GM19035 (cell line): ENCODE measurements at regions not wholly inside any gene's neighbourhood (a gene's known extent, or its start where the extent isn't known, plus 50 kb on each side); places are given as distances from the start of the nearest gene placed in this dataset.

Experiments used
- ATAC-seq: cut with Tn5 transposase; IDR thresholded peaks from one replicate; pipeline ENCODE4 v1.9.1; 2021; ENCODE audit not compliant: unreplicated experiment

DNA sequence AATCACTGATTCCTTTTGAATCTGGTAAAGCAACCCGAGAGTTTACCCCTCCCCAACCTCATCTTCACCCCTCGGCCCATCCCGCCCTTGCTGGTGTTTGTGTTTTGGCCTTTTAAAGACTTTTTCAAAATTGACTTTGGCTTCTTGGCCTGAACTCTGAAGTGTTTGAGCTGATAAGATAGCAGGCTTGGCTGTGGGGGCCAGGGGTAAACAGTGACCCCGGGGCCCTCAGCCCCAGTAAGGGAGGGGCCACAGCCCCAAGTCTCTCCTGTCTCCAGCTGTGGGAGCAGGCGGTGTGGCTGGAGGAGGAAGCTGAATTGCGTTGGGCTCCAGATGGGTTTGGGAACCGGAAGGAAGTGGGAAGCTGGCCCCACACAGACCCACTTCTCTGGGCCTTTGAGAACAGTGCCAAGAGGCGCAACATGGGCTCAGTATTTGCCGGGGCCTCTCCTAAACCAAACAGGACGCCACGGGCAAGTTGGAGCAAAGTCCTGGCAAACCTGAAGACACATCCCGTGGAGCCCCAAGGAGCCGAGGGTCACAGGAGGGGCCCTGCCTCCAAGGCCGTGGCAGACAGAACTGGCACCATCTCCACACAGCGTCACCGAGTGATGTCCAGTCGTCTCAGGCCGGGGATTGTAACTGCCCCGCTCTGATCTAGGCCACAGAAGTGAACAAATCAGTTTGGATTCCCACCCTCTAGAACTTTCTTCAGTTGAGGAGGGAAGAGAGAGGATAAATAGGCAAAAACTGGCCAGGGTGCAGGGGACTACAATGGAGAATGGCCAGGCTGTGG is 54.3 kb upstream of the PTPN1 start:
- ATAC-seq: no peak

- no peak for ATAC-seq
Measured at GRCh38 chr20:50456452-50457324, 53.5 kb upstream of the PTPN1 start.

DNA sequence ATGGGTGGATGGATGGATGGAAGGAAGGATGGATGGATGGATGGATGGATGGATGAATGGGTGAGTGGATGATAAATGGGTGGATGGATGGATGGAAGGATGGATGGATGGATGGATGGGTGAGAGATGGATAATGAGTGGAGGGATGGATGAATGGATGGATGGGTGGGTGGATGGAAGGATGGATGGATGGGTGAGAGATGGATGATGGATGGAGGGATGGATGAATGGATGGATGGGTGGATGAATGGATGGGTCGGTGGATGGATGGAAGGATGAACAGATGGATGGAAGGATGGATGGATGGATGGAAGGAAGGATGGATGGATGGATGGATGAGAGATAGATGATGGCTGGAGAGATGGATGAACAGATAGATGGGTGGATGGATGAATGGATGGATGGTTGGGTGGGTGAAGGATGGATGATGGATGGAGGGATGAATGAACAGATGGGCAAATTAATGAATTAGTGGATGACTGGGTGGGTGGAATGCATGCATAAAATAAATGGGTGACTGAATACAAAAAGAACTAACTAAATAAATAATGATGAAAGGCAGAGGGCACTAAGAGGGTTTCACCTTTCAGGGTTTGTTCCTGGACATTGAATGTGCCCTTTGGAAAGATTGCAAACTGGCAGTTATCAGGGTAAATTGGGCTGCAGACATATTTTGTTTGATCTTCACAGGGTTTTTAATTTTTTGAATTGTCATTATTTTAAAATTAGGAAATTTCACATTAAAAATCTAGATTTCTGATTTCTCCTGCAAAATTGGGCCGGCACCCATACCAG is 50.9 kb upstream of the PTPN1 start:
- no peak for ATAC-seq

DNA sequence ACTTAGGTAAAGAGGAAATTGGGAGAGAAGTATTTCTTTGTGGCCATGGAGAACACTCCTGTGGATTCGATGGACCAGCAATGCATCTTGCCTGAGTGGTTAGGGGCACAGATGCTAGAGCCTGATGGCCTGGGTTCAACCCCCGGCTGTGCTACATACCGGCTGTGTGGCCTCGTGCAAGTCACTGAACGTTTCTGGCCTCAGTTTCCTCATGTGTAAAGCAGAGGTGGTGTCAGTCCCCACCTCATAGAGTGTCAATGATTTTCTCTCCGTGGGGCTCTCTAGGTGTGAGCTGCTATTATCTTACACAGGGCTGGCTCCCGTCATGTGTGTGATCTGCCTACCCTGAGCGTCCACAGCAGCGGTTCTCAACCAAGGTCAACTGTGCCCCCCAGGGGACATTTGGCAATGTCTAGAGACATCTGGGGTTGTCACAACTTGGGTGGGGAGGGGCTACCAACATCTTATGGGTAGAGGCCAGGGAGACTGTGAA is 50.0 kb upstream of the PTPN1 start:
- ATAC-seq: no peak
